LHCN-M2 (cell line): ENCODE measurements at regions not wholly inside any gene's neighbourhood (a gene's known extent, or its start where the extent isn't known, plus 50 kb on each side); places are given as distances from the start of the nearest gene placed in this dataset.

Source experiments
- DNase-seq: peaks from one replicate; pipeline ENCODE4 v3.0.0-alpha.2; 2012; ENCODE audit warnings: low read depth

DNA sequence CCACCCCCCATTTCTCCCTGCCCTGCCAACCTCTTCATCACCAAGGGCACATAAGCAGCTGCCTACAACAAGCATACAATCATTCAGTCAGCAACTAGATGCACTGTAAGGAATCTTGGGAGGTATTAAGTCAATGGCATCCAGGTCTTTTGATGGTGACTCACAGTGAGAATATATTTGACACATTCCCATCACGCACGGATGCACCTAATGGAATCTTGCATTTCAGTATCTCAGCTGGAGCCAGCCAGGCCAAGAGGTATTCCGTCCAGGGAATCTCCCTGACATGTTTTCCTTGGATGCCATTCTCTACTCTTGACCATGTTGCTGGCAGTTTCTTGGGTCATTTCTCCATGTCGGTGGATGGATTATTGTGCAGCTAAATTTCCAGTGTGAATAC lies 73.9 kb upstream of the CAPRIN2 start:
- no peak for DNase-seq

DNA sequence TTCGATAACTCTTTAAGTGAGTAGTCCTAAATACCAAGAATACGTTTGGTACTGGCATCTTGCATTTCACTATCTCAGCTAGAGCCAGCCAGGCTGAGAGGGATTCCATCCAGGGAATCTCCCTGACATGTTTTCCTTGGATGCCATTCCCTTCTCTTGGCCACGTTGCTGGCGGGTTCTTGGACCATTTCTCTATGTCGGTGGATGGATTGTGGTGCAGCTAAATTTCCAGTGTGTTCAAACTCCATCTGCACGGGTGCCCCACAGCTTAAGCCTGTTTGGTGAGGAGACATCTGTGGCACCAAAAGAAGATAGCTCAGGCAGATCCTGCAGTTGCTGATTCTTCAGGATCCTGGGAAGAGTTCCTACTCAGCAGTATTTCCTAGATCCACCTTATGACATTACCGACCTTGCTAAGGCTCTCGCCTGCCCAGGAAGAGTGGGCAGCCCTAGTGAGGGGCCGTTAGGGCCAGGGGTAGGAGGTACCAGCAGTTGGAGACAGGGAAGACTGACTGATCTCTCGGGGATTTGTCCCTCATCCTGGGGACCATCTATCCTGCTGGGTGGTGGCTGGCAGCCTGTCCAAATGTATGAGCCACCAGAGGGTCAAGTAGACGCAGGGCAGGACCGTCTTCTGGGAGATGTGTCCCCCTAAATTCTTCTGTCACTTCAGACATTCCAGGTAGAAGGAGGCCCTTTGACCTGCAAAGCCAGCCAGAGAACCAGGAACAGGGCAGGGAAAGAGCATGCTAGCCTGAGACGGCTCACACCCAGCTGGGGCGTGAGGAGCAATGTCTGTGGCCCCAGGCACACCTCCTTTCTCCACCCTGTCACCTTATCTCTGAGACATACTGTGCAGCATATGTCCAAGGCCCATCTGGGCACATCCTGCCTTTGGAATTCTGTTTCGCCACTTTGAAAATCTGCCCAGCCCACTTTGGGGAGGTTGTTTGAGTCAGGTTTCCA lies 72.6 kb upstream of the CAPRIN2 start:
- DNase-seq: no peak

DNA sequence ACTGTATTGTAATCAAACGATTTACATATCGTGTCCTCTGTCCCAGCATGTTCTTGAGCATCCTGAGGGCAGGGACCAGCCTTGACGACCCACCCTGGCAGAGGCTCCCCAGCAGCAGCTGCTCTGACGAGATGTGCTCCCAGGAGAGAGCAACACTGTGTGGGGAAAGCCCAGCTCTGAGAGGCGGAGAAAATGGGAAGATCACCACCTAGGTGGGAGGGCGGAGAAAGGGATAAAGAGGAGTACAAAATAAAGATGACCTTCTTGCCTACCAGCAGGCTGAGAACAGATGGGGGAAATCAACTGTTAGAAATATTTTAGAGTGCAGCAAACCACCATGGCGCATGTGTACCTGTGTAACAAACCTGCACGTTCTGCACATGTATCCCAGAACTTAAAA lies 71.5 kb upstream of the CAPRIN2 start:
- no peak for DNase-seq

DNA sequence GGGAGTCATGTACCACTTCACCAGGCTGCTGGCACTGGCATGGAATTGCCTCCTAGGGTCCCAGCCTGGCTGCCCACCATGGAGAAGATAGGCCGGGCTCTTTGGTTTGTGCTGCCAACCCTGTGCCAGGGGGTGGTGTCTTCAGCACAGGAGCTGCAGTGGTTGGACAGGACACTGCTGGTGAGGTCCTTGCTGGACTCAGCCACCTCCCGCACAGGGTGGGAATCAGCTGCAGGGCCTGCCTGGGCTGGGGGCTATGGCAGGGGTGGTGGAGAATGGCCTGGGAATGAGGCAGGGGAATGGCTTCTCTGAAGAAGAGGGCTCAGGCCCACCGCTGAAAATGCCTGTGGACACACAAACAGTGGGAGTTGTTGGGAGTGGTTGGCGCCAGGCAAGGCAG lies 70.6 kb upstream of the CAPRIN2 start:
- DNase-seq: no peak

DNA sequence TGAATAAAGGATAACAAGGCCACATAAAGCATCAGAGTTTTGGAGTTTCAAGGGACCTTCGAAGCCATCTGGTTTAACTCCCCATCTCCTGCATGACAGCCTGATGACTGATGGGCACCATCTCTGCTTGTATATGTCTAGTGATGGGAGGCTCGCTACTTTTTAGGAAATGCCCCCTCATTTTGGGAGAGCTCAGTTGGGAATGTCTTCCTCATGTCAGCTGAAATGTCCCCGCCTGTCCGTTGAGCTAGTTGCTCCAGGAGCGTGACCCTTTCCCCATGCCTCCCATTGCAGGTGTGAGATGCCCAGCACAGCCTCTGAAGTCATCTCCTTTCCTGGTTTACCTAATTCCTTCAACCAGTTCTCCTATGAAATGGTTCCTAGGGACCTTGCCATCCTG lies 69.6 kb upstream of the CAPRIN2 start:
- no peak for DNase-seq

GRCh38 chr12:30823764-30824163 lies 69.0 kb upstream of the CAPRIN2 start:
- no peak for DNase-seq

- DNase-seq: no peak
These were observed 68.5 kb upstream of the CAPRIN2 start for GRCh38 chr12:30823156-30823699.

- DNase-seq: peak; percentile 41
These were observed 67.8 kb upstream of the CAPRIN2 start for GRCh38 chr12:30822385-30823155.

DNA sequence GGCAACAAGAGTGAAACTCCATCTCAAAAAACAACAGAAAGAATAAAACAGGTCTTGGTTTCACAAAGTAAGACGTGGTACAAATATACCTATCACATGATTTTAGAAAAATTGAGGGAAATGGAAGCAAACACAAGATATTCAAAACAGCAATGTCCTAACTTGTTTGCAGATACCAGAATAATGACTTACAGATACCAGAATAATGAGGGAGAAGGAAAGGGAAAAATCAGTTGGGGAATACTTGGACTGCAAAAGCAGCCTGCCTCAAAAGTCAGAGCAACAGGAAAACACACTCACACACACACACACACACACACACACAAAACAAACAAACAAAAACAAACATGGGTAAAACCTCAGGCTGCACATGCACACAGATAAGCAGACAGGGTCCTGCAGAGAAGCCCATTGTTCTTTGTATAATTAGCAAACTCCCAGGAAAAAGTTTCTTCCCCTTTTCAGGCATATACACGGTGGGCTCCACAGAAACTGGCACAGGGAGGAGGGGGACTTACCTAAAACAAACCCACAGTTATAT lies 65.7 kb upstream of the CAPRIN2 start:
- no peak for DNase-seq

- no peak for DNase-seq
These were observed 63.8 kb upstream of the CAPRIN2 start for GRCh38 chr12:30818562-30818961.

- no peak for DNase-seq
These were observed 62.2 kb upstream of the CAPRIN2 start for GRCh38 chr12:30816742-30817465.

GRCh38 chr12:30814295-30814655 lies 59.5 kb upstream of the CAPRIN2 start:
- no peak for DNase-seq

- no peak for DNase-seq
These were observed 59.0 kb upstream of the CAPRIN2 start for GRCh38 chr12:30813525-30814294.

GRCh38 chr12:30811966-30812365 lies 57.2 kb upstream of the CAPRIN2 start:
- DNase-seq: peak; percentile 16

GRCh38 chr12:30810918-30811317 lies 56.2 kb upstream of the CAPRIN2 start:
- DNase-seq: no peak

DNA sequence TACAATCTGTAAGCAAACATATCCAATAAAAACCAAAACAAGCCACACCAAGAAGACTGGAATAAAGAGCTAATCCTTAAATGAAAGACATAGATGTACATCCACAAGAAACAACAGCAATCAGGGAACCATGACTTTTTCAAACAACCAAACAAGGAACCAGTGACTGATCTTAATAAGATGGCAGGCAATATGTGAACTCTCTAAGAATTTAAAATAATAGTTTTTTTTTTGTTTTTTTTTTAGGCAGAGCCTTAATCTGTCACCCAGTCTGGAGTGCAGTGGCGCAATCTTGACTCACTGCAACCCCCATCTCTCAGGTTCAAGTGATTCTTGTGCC lies 52.9 kb upstream of the CAPRIN2 start:
- no peak for DNase-seq

- DNase-seq: peak; percentile 74
These were observed 52.4 kb upstream of the CAPRIN2 start for GRCh38 chr12:30806989-30807694.

DNA sequence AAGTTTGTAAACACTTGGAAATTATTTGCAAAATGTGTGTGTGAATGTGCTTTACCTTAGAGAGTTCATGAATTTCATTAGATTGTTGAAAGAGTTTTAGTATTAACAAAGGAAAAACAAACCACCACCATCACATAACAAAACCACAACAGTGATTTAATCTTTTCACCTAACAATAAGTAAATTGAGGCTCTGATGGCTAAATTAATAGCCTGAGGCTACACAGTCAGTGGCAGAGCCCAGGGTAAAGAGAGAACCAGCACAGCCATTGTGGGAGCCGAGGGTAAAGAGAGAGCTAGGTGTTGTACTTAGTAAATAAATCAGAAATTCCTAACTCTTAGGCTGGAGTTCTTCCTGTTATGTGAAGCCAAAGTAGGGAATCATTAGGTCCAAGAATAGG lies 51.2 kb upstream of the CAPRIN2 start:
- no peak for DNase-seq
